SK-N-SH (cell line): ENCODE measurements at regions not wholly inside any gene's neighbourhood (a gene's known extent, or its start where the extent isn't known, plus 50 kb on each side); places are given as distances from the start of the nearest gene placed in this dataset.

Experiments used
- CTCF ChIA-PET: fragments of 300-600, 350-600 bp; formaldehyde crosslinking; extraction: SDS; loops from one replicate; lab custom pipeline; 2021; lab: Yijun Ruan, JAX
- POLR2A ChIA-PET: fragments of 350-600 bp; sonication (Branson Sonifier 250); formaldehyde crosslinking; extraction: SDS; loops from one replicate; lab custom pipeline; 2020; ENCODE audit warnings: antibody characterized with exemption, inconsistent platforms; lab: Yijun Ruan, JAX
- DNase-seq: peaks from one replicate; pipeline ENCODE4 v3.0.0; 2012
- H2AFZ ChIP-seq: fragments of 200-600 bp; sonication (generic); 2 replicates; pipeline ENCODE4 v1.8.1; 2016; ENCODE audit warnings: antibody characterized with exemption, mild to moderate bottlenecking, low read depth
- H3F3A ChIP-seq: fragments of 200-600 bp; sonication (generic); replicated peaks from 2 replicates; pipeline ENCODE3; 2016; ENCODE audit warnings: antibody characterized with exemption, mild to moderate bottlenecking; ENCODE audit not compliant: insufficient read depth
- H3K27ac ChIP-seq, 2 experiments: fragments of 200-500 bp in 1 of 2; fragments of 200-600 bp in 1 of 2; sonication (Bioruptor generic) in 1 of 2; sonication (generic), shearing (Covaris generic) in 1 of 2; 2 replicates each; pipeline versions ENCODE4 v1.5.1 to v1.6.1; 2014 to 2016; ENCODE audit warnings: low read depth in 2 of 2, inconsistent platforms in 1 of 2, low read length in 1 of 2, mild to moderate bottlenecking in 1 of 2, mixed read lengths in 1 of 2
- H3K27me3 ChIP-seq: fragments of 200-600 bp; sonication (generic), shearing (Covaris generic); 2 replicates; pipeline ENCODE4 v1.6.1; 2016; ENCODE audit warnings: mixed run types; ENCODE audit not compliant: insufficient read depth
- H3K36me3 ChIP-seq, 2 experiments: fragments of 200-500 bp in 1 of 2; fragments of 200-600 bp in 1 of 2; sonication (Bioruptor generic) in 1 of 2; sonication (generic) in 1 of 2; replicated peaks in 1 of 2; 2 replicates each; pipeline versions ENCODE3 to v1.5.1; 2014 to 2016; ENCODE audit warnings: low read length in 1 of 2, mild to moderate bottlenecking in 1 of 2; ENCODE audit not compliant: insufficient read depth in 2 of 2, control insufficient read depth in 1 of 2
- H3K4me1 ChIP-seq, 2 experiments: fragments of 200-500 bp in 1 of 2; fragments of 200-600 bp in 1 of 2; sonication (Bioruptor generic) in 1 of 2; sonication (generic), shearing (Covaris generic) in 1 of 2; 2 replicates each; pipeline versions ENCODE4 v1.5.1 to v1.6.1; 2014 to 2016; ENCODE audit warnings: low read depth in 1 of 2, low read length in 1 of 2, mixed run types in 1 of 2; ENCODE audit not compliant: insufficient read depth in 2 of 2, control insufficient read depth in 1 of 2
- H3K4me2 ChIP-seq: fragments of 200-600 bp; sonication (generic), shearing (Covaris generic); 2 replicates; pipeline ENCODE4 v1.6.1; 2017; ENCODE audit warnings: mixed run types
- H3K4me3 ChIP-seq, 2 experiments: fragments of 200-500 bp in 1 of 2; fragments of 200-600 bp in 1 of 2; sonication (Bioruptor generic) in 1 of 2; sonication (generic), shearing (Covaris generic) in 1 of 2; 2 replicates each; pipeline versions ENCODE4 v1.5.1 to v1.8.1; 2014 to 2016; ENCODE audit warnings: low read depth in 2 of 2, inconsistent platforms in 1 of 2, low read length in 1 of 2, mild to moderate bottlenecking in 1 of 2, mixed read lengths in 1 of 2, moderate library complexity in 1 of 2
- H3K79me2 ChIP-seq: fragments of 200-600 bp; sonication (generic); 2 replicates; pipeline ENCODE4 v1.8.1; 2017; ENCODE audit warnings: mild to moderate bottlenecking; ENCODE audit not compliant: insufficient read depth
- H3K9ac ChIP-seq: fragments of 200-600 bp; sonication (generic); 2 replicates; pipeline ENCODE4 v1.6.1; 2017; ENCODE audit warnings: mixed run types
- H3K9me2 ChIP-seq: fragments of 200-600 bp; sonication (generic); 2 replicates; pipeline ENCODE4 v1.6.1; 2017; ENCODE audit warnings: mixed run types
- H3K9me3 ChIP-seq: fragments of 200-600 bp; sonication (generic); 2 replicates; pipeline ENCODE4 v1.6.1; 2017; ENCODE audit warnings: mixed run types, mild to moderate bottlenecking, moderate library complexity
- H4K20me1 ChIP-seq: fragments of 200-600 bp; sonication (generic); 2 replicates; pipeline ENCODE4 v1.6.1; 2017; ENCODE audit warnings: mild to moderate bottlenecking, mixed run types; ENCODE audit not compliant: insufficient read depth
- CHD2 ChIP-seq: fragments of 150-350 bp; IDR thresholded peaks from 2 replicates; pipeline ENCODE4 v1.6.1; 2018; ENCODE audit warnings: low read length; ENCODE audit not compliant: partially characterized antibody
- ELF1 ChIP-seq: IDR thresholded peaks from 2 replicates; pipeline ENCODE4 v1.4.0; 2012
- MEF2A ChIP-seq: IDR thresholded peaks from 2 replicates; pipeline ENCODE4 v1.4.0; 2012; ENCODE audit warnings: low read depth, borderline replicate concordance
- NFIC ChIP-seq: IDR thresholded peaks from 2 replicates; pipeline ENCODE4 v1.4.0; 2012; ENCODE audit warnings: borderline replicate concordance
- NRF1 ChIP-seq: IDR thresholded peaks from 2 replicates; pipeline ENCODE4 v1.6.1; 2012; ENCODE audit warnings: low read depth, mild to moderate bottlenecking, low read length
- RAD21 ChIP-seq: IDR thresholded peaks from 2 replicates; pipeline ENCODE4 v1.6.1; 2012; ENCODE audit warnings: mild to moderate bottlenecking, low read length
- RFX5 ChIP-seq: IDR thresholded peaks from 2 replicates; pipeline ENCODE4 v1.6.1; 2012; ENCODE audit warnings: mild to moderate bottlenecking, improper control_type of control experiment, low read length
- SIN3A ChIP-seq: IDR thresholded peaks from 2 replicates; pipeline ENCODE4 v1.6.1; 2012; ENCODE audit warnings: low read depth, mild to moderate bottlenecking, low read length, moderate library complexity, borderline replicate concordance
- TAF1 ChIP-seq: IDR thresholded peaks from 2 replicates; pipeline ENCODE4 v1.6.1; 2012; ENCODE audit warnings: low read depth, mild to moderate bottlenecking, low read length, moderate library complexity, borderline replicate concordance
- TEAD4 ChIP-seq: IDR thresholded peaks from 2 replicates; pipeline ENCODE4 v1.4.0; 2012; ENCODE audit warnings: mild to moderate bottlenecking, borderline replicate concordance; ENCODE audit not compliant: insufficient read depth
- WGBS: methylation state at CpG from one replicate; pipeline ENCODE4 v1.1.6; 2017; ENCODE audit warnings: low lambda C conversion rate; 5-methylcytosine and 5-hydroxymethylcytosine counted together
- TF ChIP-seq, protein P1 (sequence below): IDR thresholded peaks from 2 replicates; pipeline ENCODE4 v1.4.0; 2012; ENCODE audit warnings: low read depth, borderline replicate concordance
- TF ChIP-seq, protein P2 (sequence below): fragments of 200-600 bp; sonication (generic); IDR thresholded peaks from 2 replicates; pipeline ENCODE4 v1.6.1; 2017; ENCODE audit warnings: antibody characterized with exemption, mild to moderate bottlenecking, moderate library complexity
- TF ChIP-seq, protein P3 (sequence below): fragments of 150-350 bp; IDR thresholded peaks from 2 replicates; pipeline ENCODE4 v1.6.1; 2016; ENCODE audit warnings: mild to moderate bottlenecking, low read depth, low read length
- TF ChIP-seq, protein P4 (sequence below): IDR thresholded peaks from 2 replicates; pipeline ENCODE4; 2012

DNA sequence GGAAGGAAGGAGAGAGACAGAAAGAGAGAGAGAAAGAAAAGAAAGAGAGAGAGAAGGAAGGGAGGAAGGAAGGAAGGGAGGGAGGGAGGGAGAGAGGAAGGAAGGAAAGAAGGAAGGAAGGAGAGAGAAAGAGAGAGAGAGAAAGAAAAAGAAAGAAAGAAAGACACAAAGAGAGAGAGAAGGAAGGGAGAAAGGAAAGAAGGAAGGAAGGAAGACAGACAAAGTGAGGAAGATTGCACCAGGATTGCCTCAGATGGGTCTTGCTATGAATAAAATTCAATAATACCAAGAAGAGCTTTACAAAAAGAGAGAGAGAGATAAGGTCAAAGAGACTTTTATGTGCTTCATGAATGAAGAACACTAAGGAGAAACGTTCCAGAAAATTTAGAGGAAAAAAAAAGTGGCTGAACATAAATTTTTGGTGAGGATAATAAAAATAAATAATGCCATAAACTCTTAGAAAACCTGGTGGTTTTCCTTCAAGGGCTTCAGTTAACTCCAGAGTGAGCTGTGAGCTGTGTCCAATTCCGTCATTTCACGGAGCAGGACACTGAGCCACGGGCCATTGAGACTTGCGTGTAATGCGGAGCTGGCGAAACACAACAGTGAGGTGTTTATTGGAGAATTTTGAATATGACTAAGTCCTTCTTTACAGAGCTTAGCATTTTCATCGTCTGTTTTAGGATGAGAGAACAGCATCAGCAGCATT, 72.7 kb upstream of the TNRC6C start:
- Histone ChIP-seq H3K27ac (no peak overlapping the region), H3K4me1 (peaks cover 13 to 50% of the 10 kb centered on the region in 2 experiments), H3F3A (no peaks in the 10 kb centered on the region), H2AFZ (no peak overlapping the region), H3K9ac (no peak overlapping the region), H3K9me3 (no peaks in the 10 kb centered on the region)
- ChIA-PET CTCF (interaction anchor here (0.9 to 1.5 kb wide), 8 partner anchors 9 to 456 kb away, joined by 3 to 5 read pairs (median 4); no protein-coding TSS in a partner anchor), POLR2A (interaction anchor here (0.7 to 1.4 kb wide), 2 partner anchors 29 to 73 kb away, joined by 3 to 8 read pairs; partner anchors contain the start of gene TNRC6C)
- 64% methylated on average over 8 of the region's 8 CpGs for WGBS
- TF ChIP-seq NRF1: no peak
- no peak for TF ChIP-seq MEF2A
- TF ChIP-seq TEAD4: no peak
- TF ChIP-seq, protein P1, sequence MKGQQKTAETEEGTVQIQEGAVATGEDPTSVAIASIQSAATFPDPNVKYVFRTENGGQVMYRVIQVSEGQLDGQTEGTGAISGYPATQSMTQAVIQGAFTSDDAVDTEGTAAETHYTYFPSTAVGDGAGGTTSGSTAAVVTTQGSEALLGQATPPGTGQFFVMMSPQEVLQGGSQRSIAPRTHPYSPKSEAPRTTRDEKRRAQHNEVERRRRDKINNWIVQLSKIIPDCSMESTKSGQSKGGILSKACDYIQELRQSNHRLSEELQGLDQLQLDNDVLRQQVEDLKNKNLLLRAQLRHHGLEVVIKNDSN: no peak
- no peak for TF ChIP-seq TAF1
- TF ChIP-seq, protein P2, sequence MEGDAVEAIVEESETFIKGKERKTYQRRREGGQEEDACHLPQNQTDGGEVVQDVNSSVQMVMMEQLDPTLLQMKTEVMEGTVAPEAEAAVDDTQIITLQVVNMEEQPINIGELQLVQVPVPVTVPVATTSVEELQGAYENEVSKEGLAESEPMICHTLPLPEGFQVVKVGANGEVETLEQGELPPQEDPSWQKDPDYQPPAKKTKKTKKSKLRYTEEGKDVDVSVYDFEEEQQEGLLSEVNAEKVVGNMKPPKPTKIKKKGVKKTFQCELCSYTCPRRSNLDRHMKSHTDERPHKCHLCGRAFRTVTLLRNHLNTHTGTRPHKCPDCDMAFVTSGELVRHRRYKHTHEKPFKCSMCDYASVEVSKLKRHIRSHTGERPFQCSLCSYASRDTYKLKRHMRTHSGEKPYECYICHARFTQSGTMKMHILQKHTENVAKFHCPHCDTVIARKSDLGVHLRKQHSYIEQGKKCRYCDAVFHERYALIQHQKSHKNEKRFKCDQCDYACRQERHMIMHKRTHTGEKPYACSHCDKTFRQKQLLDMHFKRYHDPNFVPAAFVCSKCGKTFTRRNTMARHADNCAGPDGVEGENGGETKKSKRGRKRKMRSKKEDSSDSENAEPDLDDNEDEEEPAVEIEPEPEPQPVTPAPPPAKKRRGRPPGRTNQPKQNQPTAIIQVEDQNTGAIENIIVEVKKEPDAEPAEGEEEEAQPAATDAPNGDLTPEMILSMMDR: no peak
- TF ChIP-seq, protein P3, sequence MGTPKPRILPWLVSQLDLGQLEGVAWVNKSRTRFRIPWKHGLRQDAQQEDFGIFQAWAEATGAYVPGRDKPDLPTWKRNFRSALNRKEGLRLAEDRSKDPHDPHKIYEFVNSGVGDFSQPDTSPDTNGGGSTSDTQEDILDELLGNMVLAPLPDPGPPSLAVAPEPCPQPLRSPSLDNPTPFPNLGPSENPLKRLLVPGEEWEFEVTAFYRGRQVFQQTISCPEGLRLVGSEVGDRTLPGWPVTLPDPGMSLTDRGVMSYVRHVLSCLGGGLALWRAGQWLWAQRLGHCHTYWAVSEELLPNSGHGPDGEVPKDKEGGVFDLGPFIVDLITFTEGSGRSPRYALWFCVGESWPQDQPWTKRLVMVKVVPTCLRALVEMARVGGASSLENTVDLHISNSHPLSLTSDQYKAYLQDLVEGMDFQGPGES: no peak
- TF ChIP-seq, protein P4, sequence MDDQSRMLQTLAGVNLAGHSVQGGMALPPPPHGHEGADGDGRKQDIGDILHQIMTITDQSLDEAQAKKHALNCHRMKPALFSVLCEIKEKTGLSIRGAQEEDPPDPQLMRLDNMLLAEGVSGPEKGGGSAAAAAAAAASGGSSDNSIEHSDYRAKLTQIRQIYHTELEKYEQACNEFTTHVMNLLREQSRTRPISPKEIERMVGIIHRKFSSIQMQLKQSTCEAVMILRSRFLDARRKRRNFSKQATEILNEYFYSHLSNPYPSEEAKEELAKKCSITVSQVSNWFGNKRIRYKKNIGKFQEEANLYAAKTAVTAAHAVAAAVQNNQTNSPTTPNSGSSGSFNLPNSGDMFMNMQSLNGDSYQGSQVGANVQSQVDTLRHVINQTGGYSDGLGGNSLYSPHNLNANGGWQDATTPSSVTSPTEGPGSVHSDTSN: no peak
- TF ChIP-seq CHD2: no peak
- TF ChIP-seq ELF1: no peak
- TF ChIP-seq, all 33 proteins: peak for 0
- Histone ChIP-seq H3K27me3 (0 out of 2 replicates have a peak, but pooled peaks cover 6% of the 10 kb centered on the region), H3K4me2 (no peak overlapping the region), H3K36me3 (no peaks in the 10 kb centered on the region), H4K20me1 (no peaks in the 10 kb centered on the region), H3K9me2 (no peaks in the 10 kb centered on the region), H3K79me2 (no peaks in the 10 kb centered on the region), H3K4me3 (no peak overlapping the region)
- DNase-seq: no peak

DNA sequence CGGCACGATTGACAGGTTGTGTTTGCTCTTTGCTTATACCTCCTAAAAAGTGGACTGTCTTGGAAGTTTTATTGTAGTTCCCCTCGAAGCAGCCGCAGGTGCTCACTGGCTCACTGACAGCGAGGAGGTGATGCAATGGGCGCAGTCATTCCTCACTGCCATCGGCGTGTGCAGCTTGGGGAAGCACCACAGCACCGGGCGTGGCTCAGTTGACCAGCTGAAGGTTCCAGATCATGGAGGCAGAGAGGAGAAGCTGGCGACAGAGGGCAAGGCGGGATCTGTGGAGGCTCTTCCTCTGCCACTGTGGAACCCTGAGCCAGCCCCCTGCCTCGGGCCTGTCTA, 72.1 kb upstream of the TNRC6C start:
- Histone ChIP-seq H3K9me3 (no peaks in the 10 kb centered on the region), H3K9me2 (no peaks in the 10 kb centered on the region), H3K36me3 (no peaks in the 10 kb centered on the region), H3K4me2 (no peak overlapping the region), H3K4me1 (peaks cover 8 to 45% of the 10 kb centered on the region in 2 experiments), H3K79me2 (no peaks in the 10 kb centered on the region), H4K20me1 (no peaks in the 10 kb centered on the region), H2AFZ (no peak overlapping the region), H3K27me3 (peaks cover 6% of the 10 kb centered on the region; the same call in 1 of the 2 replicates), H3K4me3 (no peak overlapping the region), H3K9ac (no peak overlapping the region), H3K27ac (no peak overlapping the region), H3F3A (no peaks in the 10 kb centered on the region)
- ChIA-PET CTCF (interaction anchor here (0.9 to 1.5 kb wide), 9 partner anchors 9 to 456 kb away, joined by 3 to 5 read pairs (median 3); no protein-coding TSS in a partner anchor), POLR2A (interaction anchor here (0.7 to 1.4 kb wide), 2 partner anchors 28 to 72 kb away, joined by 3 to 8 read pairs; partner anchors contain the start of gene TNRC6C)
- no peak for TF ChIP-seq NFIC
- TF ChIP-seq RAD21: no peak
- TF ChIP-seq SIN3A: no peak
- no peak for TF ChIP-seq RFX5
- 77% methylated on average over 13 of the region's 13 CpGs for WGBS
- no peak for DNase-seq
